Upper lobe of right lung (tissue), 1 donor: ENCODE measurements at regions not wholly inside any gene's neighbourhood (a gene's known extent, or its start where the extent isn't known, plus 50 kb on each side); places are given as distances from the start of the nearest gene placed in this dataset.

Experiments
- ATAC-seq: fragments of 200-7000 bp; cut with Tn5 transposase; one replicate; pipeline ENCODE4 v1.9.1; 2020; ENCODE audit warnings: mild to moderate bottlenecking, moderate library complexity
- DNase-seq: peaks from one replicate; pipeline ENCODE4 v3.0.0-alpha.2; 2020
- H3K27ac ChIP-seq: fragments of 200-600 bp; one replicate; pipeline ENCODE4 v1.8.0; 2022
- H3K27me3 ChIP-seq: fragments of 200-600 bp; one replicate; pipeline ENCODE4 v1.8.0; 2022; ENCODE audit warnings: mild to moderate bottlenecking
- H3K36me3 ChIP-seq: fragments of 200-600 bp; one replicate; pipeline ENCODE4 v1.8.0; 2022
- H3K4me1 ChIP-seq: fragments of 200-600 bp; one replicate; pipeline ENCODE4 v1.8.0; 2022
- H3K4me3 ChIP-seq: fragments of 200-600 bp; one replicate; pipeline ENCODE4 v1.8.0; 2022; ENCODE audit warnings: mild to moderate bottlenecking
- H3K9me3 ChIP-seq: fragments of 200-600 bp; one replicate; pipeline ENCODE4 v1.8.0; 2022
- CTCF ChIP-seq: fragments of 200-600 bp; IDR thresholded peaks from one replicate; pipeline ENCODE4 v1.8.0; 2022; ENCODE audit warnings: antibody characterized with exemption
- intact Hi-C: fragments of 100-400 bp; cut with DNase I; formaldehyde crosslinking; loops from one replicate; pipeline ENCODE4 v1.11.0; 2022
- donor health status: DM: no; HTN: yes; CAD: no; lungs with severe emphysema.

GRCh38 chr22:47289336-47289985 lies 527.0 kb downstream of the TBC1D22A start:
- intact Hi-C loops: no loop called here
- Histone ChIP-seq H3K36me3 (no peaks in the 10 kb centered on the region), H3K4me1 (no peaks in the 10 kb centered on the region), H3K4me3 (no peak overlapping the region), H3K27ac (no peak overlapping the region), H3K27me3 (peaks cover 20% of the 10 kb centered on the region), H3K9me3 (no peaks in the 10 kb centered on the region)
- no peak for ATAC-seq
- DNase-seq: peak; percentile 17
- no peak for TF ChIP-seq CTCF

- intact Hi-C loops: no loop called here
- no peak for DNase-seq
Observed at GRCh38 chr22:47288680-47289079, 526.2 kb downstream of the TBC1D22A start.

GRCh38 chr22:47287516-47287915 lies 525.1 kb downstream of the TBC1D22A start:
- ATAC-seq (no peak), DNase-seq (peak; percentile 43)
- no peaks in the 10 kb centered on the region for H3K36me3 ChIP-seq
- peaks cover 26% of the 10 kb centered on the region for H3K27me3 ChIP-seq
- H3K4me3 ChIP-seq: no peak overlapping the region
- no peaks in the 10 kb centered on the region for H3K4me1 ChIP-seq
- H3K9me3 ChIP-seq: no peaks in the 10 kb centered on the region
- intact Hi-C loops: no loop called here
- no peak for TF ChIP-seq CTCF
- H3K27ac ChIP-seq: no peak overlapping the region

More at GRCh38 chr22:47288680-47289079, 526.2 kb downstream of the TBC1D22A start:
- Histone ChIP-seq H3K4me1 (no peaks in the 10 kb centered on the region), H3K4me3 (no peak overlapping the region), H3K27ac (no peak overlapping the region), H3K27me3 (peaks cover 20% of the 10 kb centered on the region), H3K9me3 (no peaks in the 10 kb centered on the region), H3K36me3 (no peaks in the 10 kb centered on the region)
- no peak for ATAC-seq
- TF ChIP-seq CTCF: no peak

GRCh38 chr22:47286590-47286989 lies 524.1 kb downstream of the TBC1D22A start:
- TF ChIP-seq CTCF: no peak
- ATAC-seq (no peak), DNase-seq (peak; percentile 50)
- peaks cover 28% of the 10 kb centered on the region for H3K27me3 ChIP-seq
- no peak overlapping the region for H3K27ac ChIP-seq
- no peaks in the 10 kb centered on the region for H3K36me3 ChIP-seq
- no peaks in the 10 kb centered on the region for H3K9me3 ChIP-seq
- no peak overlapping the region for H3K4me3 ChIP-seq
- intact Hi-C loops: no loop called here
- H3K4me1 ChIP-seq: no peaks in the 10 kb centered on the region

- DNase-seq (peak; percentile 57), ATAC-seq (no peak)
- Histone ChIP-seq H3K27me3 (peaks cover 28% of the 10 kb centered on the region), H3K36me3 (no peaks in the 10 kb centered on the region), H3K27ac (no peak overlapping the region), H3K4me1 (no peaks in the 10 kb centered on the region), H3K4me3 (no peak overlapping the region), H3K9me3 (no peaks in the 10 kb centered on the region)
- intact Hi-C loops: no loop called here
- no peak for TF ChIP-seq CTCF
Observed at GRCh38 chr22:47285981-47286380, 523.5 kb downstream of the TBC1D22A start.

DNA sequence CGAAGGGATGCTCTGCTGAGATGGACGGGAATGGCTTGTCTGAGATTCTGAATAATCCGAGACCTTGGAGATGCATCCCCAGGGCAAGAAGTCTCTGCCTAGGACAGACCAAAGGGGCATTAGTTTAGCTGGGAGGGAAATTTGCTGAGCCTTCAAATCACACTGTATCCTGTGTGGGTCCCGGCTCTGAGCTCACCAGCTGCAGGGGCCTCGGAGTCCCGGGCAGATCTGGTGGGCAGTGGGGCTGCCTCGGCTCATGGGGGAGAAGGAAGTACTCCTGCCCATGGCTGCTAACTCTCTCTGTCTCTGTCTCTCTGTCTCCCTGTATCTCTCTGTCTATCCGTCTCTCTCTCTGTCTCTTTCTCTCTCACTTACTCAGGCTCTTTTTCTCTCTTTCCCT lies 522.4 kb downstream of the TBC1D22A start:
- no peak for ATAC-seq
- no peak overlapping the region for H3K27ac ChIP-seq
- H3K4me3 ChIP-seq: no peak overlapping the region
- intact Hi-C loops: no loop called here
- H3K36me3 ChIP-seq: no peaks in the 10 kb centered on the region
- no peaks in the 10 kb centered on the region for H3K9me3 ChIP-seq
- peak; percentile 27 for DNase-seq
- no peak for TF ChIP-seq CTCF
- no peaks in the 10 kb centered on the region for H3K4me1 ChIP-seq
- peaks cover 27% of the 10 kb centered on the region for H3K27me3 ChIP-seq
